ENCODE measurements at regions not wholly inside any gene's neighbourhood (a gene's known extent, or its start where the extent isn't known, plus 50 kb on each side); places are given as distances from the start of the nearest gene placed in this dataset.

GRCh38 chr6:54621285-54621684 lies 225.3 kb upstream of the FAM83B start (continued):
- no peak for TF ChIP-seq ARID4B (CRISPR knock-in tag; IDR thresholded peaks at IDR 0.05)
- TF ChIP-seq SAFB2 (IDR thresholded peaks at IDR 0.05; ENCODE audit: borderline replicate concordance, low read depth, low read length, severe bottlenecking) = no peak

- Histone ChIP-seq H3K27me3 (ENCODE audit: control insufficient read depth in 2 of 2, insufficient read depth in 2 of 2, low read length in 2 of 2) (no peaks in the 10 kb centered on the region), H3K4me3 (no peak overlapping the region), H3K36me3 (ENCODE audit: control insufficient read depth, insufficient read depth, low read length) (no peaks in the 10 kb centered on the region), H3K9me1 (ENCODE audit: control insufficient read depth, insufficient read depth, low read length) (no peaks in the 10 kb centered on the region), H3K9me3 (replicated peaks; ENCODE audit: control insufficient read depth, insufficient read depth, low read depth, low read length) (no peaks in the 10 kb centered on the region), H3K4me2 (ENCODE audit: insufficient read depth, low read length) (no peak overlapping the region), H3K4me1 (replicated peaks in 1 of 2; ENCODE audit: control insufficient read depth in 2 of 2, insufficient read depth in 2 of 2, low read length in 2 of 2) (no peaks in the 10 kb centered on the region), H3K27ac (ENCODE audit: extremely low read depth, low read depth, low read length) (no peak overlapping the region), H3K9ac (ENCODE audit: insufficient read depth in 1 of 2, low read depth in 2 of 2, low read length in 2 of 2) (no peak overlapping the region), H2AFZ (ENCODE audit: low read depth, low read length) (no peak overlapping the region), H3K79me2 (ENCODE audit: control insufficient read depth, insufficient read depth, low read length) (no peaks in the 10 kb centered on the region), H4K20me1 (replicated peaks; ENCODE audit: control insufficient read depth, insufficient read depth, low read length) (no peaks in the 10 kb centered on the region)
- no peak for TF ChIP-seq ZNF12 (CRISPR knock-in tag; IDR thresholded peaks at IDR 0.05)
- no peak for TF ChIP-seq PREB (CRISPR knock-in tag; IDR thresholded peaks at IDR 0.05)
- TF ChIP-seq HES1 (IDR thresholded peaks at IDR 0.05; ENCODE audit: low read depth) = no peak
- FAIRE-seq (no peak), DNase-seq (ENCODE audit: extremely low read depth in 1 of 4, low spot score in 3 of 4) (no peak), ATAC-seq (no peak)
- ChIA-PET POLR2A (no interaction called here), CTCF (ENCODE audit: low intra/inter-chr PET ratio) (no interaction called here)
- no TSS peak for BruUV-seq (replicated peaks)
- in situ Hi-C loops (cut with MboI) (no loop called here), intact Hi-C loops (cut with micrococcal nuclease) (no loop called here)
- WGBS (ENCODE audit: insufficient coverage, low coverage, missing lambda C conversion rate) = 0% methylated on average over 1 of the region's 1 CpG
Measured at GRCh38 chr6:54624216-54624615, 222.4 kb upstream of the FAM83B start.
